Esophagus muscularis mucosa (tissue), 4 donors: ENCODE measurements at regions not wholly inside any gene's neighbourhood (a gene's known extent, or its start where the extent isn't known, plus 50 kb on each side); places are given as distances from the start of the nearest gene placed in this dataset.

Source experiments
- CTCF ChIP-seq, 3 experiments: fragments of 200-600 bp in 2 of 3; fragments of 450-650 bp in 1 of 3; sonication (generic) in 2 of 3; IDR thresholded peaks; one replicate each; pipeline ENCODE4 v1.5.1; 2017 to 2019; ENCODE audit warnings: antibody characterized with exemption in 3 of 3, mild to moderate bottlenecking in 2 of 3, moderate library complexity in 1 of 3
- EP300 ChIP-seq: sonication (generic); formaldehyde crosslinking; IDR thresholded peaks from one replicate; pipeline ENCODE4 v1.6.1; 2017; ENCODE audit warnings: antibody characterized with exemption
- POLR2A ChIP-seq: fragments of 450-650 bp; IDR thresholded peaks from one replicate; pipeline ENCODE4 v1.6.1; 2017; ENCODE audit warnings: antibody characterized with exemption, moderate library complexity, mild to moderate bottlenecking, low read depth
- POLR2AphosphoS5 ChIP-seq, 2 donors: sonication (generic); formaldehyde crosslinking; IDR thresholded peaks; one replicate each; pipeline ENCODE4 v1.6.1; 2017; ENCODE audit warnings: antibody characterized with exemption in 2 of 2

DNA sequence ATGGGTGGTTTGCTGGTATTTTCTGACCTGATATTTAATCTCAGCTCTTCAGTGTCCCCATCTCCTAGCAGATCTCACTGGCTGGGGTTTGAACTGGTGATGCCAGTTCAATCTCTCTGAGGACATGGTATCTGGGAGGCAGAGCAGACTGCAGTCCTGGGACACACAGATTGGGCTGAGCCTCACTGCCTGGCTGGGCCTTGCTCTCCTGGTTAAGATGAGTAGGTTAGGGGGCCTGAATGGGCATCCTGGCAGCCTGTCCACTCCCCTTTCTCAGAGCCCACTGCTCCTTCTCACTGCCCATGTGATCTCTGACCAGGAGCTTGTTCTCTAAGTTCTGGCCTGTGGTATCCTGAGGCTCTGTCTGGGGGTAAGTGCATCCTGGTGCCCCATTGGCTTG, 363.4 kb downstream of the GLRX3 start:
- TF ChIP-seq POLR2A: no peak
- TF ChIP-seq CTCF (IDR thresholded peaks at IDR 0.05): no peak
- no peak for TF ChIP-seq POLR2AphosphoS5 (IDR thresholded peaks at IDR 0.05)
- no peak for TF ChIP-seq EP300
